ENCODE measurements at regions not wholly inside any gene's neighbourhood (a gene's known extent, or its start where the extent isn't known, plus 50 kb on each side); places are given as distances from the start of the nearest gene placed in this dataset.
A peak's percentile ranks its signal among the peaks of the same experiment; 100 is the strongest.

DNA sequence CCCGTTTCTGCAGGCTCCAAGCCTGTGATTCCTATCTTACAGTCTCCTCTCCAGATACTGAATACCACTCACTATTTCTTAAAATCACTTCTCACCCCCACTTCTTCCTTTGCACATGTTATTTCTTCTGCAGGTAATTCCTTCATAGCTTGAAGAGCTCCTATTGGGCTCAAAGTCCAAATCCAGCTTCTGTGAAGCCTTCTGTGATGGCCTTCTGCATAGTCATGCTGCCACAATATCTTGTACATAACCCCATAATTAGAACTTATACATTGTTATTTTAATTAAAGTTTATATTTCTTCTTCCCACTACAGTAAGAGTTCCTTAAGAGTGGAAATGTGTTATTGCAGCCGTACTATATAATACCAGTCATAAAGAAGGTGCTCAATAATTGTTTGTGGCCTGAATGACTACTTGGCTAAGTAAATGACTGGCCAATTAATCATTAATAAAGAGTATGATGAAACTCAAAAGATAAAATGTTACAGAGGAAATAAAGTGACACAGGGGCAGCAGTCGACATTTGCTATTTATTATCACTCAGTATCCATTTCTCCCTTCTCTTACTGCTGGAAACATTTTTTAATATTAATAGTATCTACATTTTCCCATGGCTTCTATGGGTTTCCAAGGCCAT lies 886.6 kb downstream of the TTLL7 start:
- DNase-seq (ENCODE audit: insufficient read length, low spot score) (no peak), FAIRE-seq (no peak)
- TF ChIP-seq POLR2A (IDR thresholded peaks at IDR 0.05; ENCODE audit: low read depth, low read length): no peak

DNA sequence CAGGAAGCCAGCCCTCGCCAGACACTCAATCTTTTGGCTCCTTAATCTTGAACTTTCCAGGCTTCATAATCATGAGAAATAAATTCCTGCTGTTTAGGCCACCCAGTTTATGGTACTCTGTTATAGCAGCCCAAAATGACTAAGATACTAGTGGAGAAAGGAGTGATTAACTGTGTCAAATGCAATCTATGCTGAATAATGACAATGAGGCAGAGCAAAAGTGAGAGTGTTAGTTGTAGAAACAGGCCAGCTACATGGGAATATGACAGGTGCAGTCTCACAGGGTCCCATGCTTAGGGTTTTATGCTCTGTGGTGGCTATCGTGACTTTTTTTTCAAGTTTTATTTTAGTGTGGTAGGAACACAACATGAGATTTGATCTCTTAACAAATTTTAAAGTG lies 888.8 kb downstream of the TTLL7 start:
- no peak for FAIRE-seq
- no peak for TF ChIP-seq POLR2A (IDR thresholded peaks at IDR 0.05; ENCODE audit: low read depth, low read length)
- no peak for DNase-seq (ENCODE audit: insufficient read length, low spot score)

GRCh38 chr1:83109692-83110091 lies 889.2 kb downstream of the TTLL7 start:
- TF ChIP-seq POLR2A (IDR thresholded peaks at IDR 0.05; ENCODE audit: low read depth, low read length): no peak
- no peak for FAIRE-seq
- DNase-seq (ENCODE audit: insufficient read length, low spot score): no peak

DNA sequence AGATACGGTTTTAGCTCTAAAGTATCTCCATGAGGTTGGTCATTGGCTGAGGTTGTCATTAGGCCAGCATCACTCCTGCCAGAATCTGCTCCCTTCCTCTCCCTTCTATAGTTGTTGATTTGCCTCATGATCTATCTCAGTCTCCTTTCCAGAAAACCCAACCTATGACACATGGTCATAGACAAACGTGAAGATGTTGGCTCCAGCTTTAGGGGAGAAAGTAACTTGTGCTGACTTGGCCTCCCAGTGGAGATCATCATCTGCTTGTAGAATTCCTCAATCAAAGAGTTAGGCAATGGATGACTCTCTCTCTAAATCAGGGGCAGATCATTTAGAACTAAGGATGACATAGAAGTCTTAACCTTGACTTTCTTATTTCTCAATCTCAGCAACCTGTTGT lies 894.4 kb downstream of the TTLL7 start:
- no peak for TF ChIP-seq POLR2A (IDR thresholded peaks at IDR 0.05; ENCODE audit: low read depth, low read length)
- no peak for FAIRE-seq
- no peak for DNase-seq (ENCODE audit: insufficient read length, low spot score)

DNA sequence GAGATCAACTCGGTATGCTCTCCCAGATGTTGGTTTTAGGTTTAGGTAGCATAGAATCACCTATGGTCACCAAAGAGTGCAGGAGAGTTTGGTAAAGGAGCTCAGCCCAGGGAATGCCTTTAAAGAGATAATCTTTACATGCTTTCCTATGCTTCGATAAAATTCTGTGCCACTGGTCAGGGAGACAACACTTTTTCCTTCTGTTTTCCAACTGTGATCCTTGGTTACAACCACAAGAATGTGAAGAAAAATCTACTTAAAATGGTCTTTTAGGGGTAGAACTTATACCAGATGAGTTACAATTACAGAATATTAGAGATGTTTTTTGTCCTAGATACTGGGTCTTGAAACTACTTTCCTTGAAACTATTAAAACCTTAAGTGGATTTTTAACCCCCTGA lies 895.6 kb downstream of the TTLL7 start:
- no peak for TF ChIP-seq POLR2A (IDR thresholded peaks at IDR 0.05; ENCODE audit: low read depth, low read length)
- FAIRE-seq: peak; percentile 11
- DNase-seq (ENCODE audit: insufficient read length, low spot score): no peak

DNA sequence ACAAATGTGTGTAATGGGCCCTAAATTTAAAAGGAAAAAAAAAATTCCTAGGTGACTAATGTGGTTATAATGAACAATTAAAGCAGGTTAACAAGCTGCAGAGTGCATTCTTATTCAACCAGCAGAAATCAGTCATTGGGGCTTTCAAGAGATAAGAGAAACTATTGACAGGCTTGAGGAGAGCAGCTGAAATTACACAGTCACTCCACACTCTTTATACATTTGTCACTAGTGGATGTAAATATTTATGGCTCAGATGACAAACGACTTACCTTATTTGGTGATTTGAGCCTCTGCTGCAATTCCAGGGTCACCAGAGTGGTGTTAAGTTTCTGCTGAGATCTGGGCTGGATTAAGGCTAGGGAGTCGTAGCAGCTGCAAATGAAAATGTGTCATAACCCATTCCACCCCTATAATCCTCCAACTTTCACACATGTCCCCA lies 896.3 kb downstream of the TTLL7 start:
- FAIRE-seq: no peak
- TF ChIP-seq POLR2A (IDR thresholded peaks at IDR 0.05; ENCODE audit: low read depth, low read length): no peak
- DNase-seq (ENCODE audit: insufficient read length, low spot score): no peak

DNA sequence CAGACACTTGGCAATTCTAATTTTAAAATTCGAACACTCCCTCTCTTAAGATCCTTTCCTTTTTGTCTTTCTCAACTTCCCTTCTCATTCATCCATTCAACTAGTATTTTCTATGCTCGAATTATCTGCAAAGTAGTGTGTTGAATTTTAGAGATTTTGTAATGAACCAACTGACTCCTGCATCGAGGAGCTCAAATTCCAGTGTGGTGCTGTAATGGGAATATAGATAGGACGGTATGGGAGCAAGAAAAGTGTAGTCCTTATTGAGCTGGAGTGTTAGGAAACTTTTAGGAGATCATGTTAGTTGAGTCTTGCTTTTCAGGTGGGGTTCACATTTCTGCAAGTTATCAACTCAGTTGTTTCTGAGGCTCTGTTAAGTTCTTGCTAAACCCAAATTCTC lies 897.5 kb downstream of the TTLL7 start:
- TF ChIP-seq POLR2A (IDR thresholded peaks at IDR 0.05; ENCODE audit: low read depth, low read length): no peak
- FAIRE-seq: no peak
- DNase-seq (ENCODE audit: insufficient read length, low spot score): no peak

DNA sequence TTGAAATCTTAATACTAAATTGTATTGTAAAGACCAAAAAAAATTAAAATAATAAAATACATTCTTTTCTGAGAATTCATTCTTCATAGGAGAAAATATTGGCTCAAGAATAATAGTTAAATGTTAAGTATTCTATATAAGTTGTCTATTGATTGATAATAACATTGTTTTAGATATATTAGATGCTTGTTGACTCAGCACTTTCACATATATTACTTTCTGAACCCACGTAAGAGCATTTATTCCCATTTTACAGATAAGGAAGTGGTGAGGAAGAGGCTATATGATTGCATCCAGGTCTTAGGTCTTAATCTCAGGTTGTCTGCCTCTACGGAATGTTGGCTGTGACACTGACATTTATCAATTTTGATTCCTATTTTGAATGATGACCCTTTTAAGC lies 898.8 kb downstream of the TTLL7 start:
- no peak for TF ChIP-seq POLR2A (IDR thresholded peaks at IDR 0.05; ENCODE audit: low read depth, low read length)
- FAIRE-seq (no peak), DNase-seq (ENCODE audit: insufficient read length, low spot score) (no peak)

DNA sequence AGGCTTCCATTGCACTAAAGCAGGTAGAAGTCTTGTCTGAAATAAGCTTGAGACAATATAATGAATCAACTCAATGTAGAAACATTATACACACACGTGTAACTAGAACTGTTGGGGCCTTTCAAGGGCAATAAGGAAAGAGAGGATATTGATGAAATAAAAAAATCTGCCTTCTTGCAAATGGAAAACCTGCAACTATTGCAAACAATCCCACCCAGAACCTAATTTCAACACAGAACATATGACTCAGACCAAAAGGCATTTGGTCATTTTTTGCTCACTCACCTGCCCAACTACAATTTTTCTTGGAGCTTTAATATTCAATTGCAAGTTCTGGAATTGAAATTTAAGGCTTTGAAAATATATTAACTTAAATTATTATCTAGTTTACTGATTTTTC lies 900.1 kb downstream of the TTLL7 start:
- DNase-seq (ENCODE audit: insufficient read length, low spot score) (no peak), FAIRE-seq (no peak)
- TF ChIP-seq POLR2A (IDR thresholded peaks at IDR 0.05; ENCODE audit: low read depth, low read length): no peak

DNA sequence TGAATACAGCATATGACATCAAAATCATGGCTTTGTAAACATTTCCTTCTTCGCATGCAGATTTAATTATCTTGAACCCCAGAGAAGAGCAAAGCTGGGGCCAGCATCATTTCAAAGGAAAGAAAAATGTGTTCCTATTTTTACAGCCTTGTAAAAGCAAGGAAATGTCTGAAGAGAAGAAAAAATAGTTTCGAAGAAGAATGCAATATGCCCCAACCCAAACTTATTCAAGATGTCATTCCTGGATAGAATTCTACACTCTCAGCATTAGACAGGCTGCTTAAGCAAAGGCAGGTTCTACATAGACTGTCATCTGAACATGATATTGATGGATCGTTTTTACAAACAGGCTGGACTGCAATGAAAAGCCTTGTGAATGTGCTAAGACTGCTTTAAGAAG lies 900.8 kb downstream of the TTLL7 start:
- no peak for TF ChIP-seq POLR2A (IDR thresholded peaks at IDR 0.05; ENCODE audit: low read depth, low read length)
- FAIRE-seq: no peak

DNA sequence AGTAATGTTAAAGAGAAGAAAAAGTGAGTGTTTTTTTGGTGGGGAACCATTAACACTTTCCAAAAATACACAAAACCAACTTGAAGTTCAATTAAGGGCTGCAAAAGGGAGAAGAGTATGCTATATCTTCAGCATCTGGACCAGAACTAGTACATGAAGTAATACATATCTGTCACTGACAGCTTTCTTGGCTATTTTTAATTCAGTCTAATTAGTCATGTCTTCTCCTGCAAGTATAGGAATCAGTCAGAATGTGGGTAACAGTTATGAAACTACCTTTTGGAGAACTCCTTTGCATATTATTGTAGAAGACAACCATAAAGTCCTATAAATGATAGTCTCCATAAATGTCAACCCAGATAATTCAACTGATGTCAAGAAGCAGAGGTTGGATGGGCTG lies 901.2 kb downstream of the TTLL7 start:
- no peak for TF ChIP-seq POLR2A (IDR thresholded peaks at IDR 0.05; ENCODE audit: low read depth, low read length)
- DNase-seq (ENCODE audit: insufficient read length, low spot score): no peak
- no peak for FAIRE-seq

More for the DNA sequence above, 900.8 kb downstream of the TTLL7 start:
- DNase-seq (ENCODE audit: insufficient read length, low spot score): no peak

DNA sequence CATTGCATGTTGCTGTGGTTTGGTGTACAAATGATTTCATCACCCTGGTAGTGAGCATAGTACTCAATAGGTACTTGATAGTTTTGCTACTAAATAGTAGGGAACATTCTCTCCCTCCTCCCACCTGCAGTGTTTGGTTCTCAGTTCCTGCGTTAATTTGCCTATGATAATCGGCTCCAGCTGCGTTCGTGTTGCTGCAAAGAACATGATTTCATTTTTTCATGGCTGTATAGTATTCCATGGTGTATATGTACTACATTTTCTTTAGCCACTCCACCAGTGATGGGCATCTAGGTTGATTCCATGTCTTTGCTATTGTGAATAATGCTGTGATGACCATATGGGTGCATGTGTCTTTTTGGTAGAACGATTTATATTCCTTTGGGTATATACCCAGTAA lies 903.4 kb downstream of the TTLL7 start:
- no peak for TF ChIP-seq POLR2A (IDR thresholded peaks at IDR 0.05; ENCODE audit: low read depth, low read length)
- DNase-seq (ENCODE audit: insufficient read length, low spot score) (no peak), FAIRE-seq (no peak)

DNA sequence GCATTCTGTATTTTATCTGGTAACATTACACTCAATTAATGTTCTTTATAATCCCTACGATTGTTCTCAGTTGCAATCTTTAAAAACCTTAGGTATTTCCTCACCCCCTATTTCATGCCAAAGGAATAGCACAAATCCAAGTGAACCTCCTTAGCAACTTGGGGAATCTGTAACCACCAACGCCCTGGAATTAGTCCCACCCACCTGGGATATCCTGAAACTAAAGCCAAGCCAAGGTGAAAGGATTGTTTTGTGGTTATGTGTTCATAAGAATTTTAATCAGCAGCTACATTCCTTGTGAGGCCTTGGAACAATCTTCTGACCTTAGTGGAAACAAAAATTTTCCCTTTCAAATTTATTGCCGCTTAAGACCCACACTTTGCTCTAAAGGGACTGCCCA lies 908.7 kb downstream of the TTLL7 start:
- DNase-seq (ENCODE audit: insufficient read length, low spot score): no peak
- no peak for TF ChIP-seq POLR2A (IDR thresholded peaks at IDR 0.05; ENCODE audit: low read depth, low read length)
- FAIRE-seq: no peak

- no peak for DNase-seq (ENCODE audit: insufficient read length, low spot score)
- no peak for FAIRE-seq
- no peak for TF ChIP-seq POLR2A (IDR thresholded peaks at IDR 0.05; ENCODE audit: low read depth, low read length)
These were observed 911.1 kb downstream of the TTLL7 start for GRCh38 chr1:83087851-83088250.

GRCh38 chr1:83086986-83087512 lies 911.9 kb downstream of the TTLL7 start:
- no peak for TF ChIP-seq POLR2A (IDR thresholded peaks at IDR 0.05; ENCODE audit: low read depth, low read length)
- DNase-seq (ENCODE audit: insufficient read length, low spot score): no peak
- no peak for FAIRE-seq

GRCh38 chr1:83086346-83086745 lies 912.6 kb downstream of the TTLL7 start:
- FAIRE-seq: no peak
- no peak for DNase-seq (ENCODE audit: insufficient read length, low spot score)
- no peak for TF ChIP-seq POLR2A (IDR thresholded peaks at IDR 0.05; ENCODE audit: low read depth, low read length)

Data from H54 (cell line).